Transverse colon (tissue), 4 donors: ENCODE measurements at regions not wholly inside any gene's neighbourhood (a gene's known extent, or its start where the extent isn't known, plus 50 kb on each side); places are given as distances from the start of the nearest gene placed in this dataset.

Source experiments
- DNase-seq: peaks from one replicate; pipeline ENCODE4 v3.0.0-alpha.2; 2019
- H3K27ac ChIP-seq, 4 donors: fragments of 200-600 bp; sonication (generic); 2 replicates each; pipeline ENCODE4 v1.5.1; 2016 to 2018; ENCODE audit warnings: inconsistent platforms in 4 of 4
- H3K27me3 ChIP-seq: fragments of 200-600 bp; sonication (generic); 2 replicates; pipeline ENCODE4 v1.5.1; 2017; ENCODE audit warnings: inconsistent platforms
- H3K36me3 ChIP-seq, 4 donors: fragments of 200-600 bp; sonication (generic); 2 replicates each; pipeline ENCODE4 v1.5.1; 2017 to 2019; ENCODE audit warnings: inconsistent platforms in 4 of 4
- H3K4me1 ChIP-seq, 4 donors: fragments of 200-600 bp; sonication (generic); 2 replicates each; pipeline ENCODE4 v1.5.1; 2017 to 2020; ENCODE audit warnings: inconsistent platforms in 4 of 4
- H3K4me3 ChIP-seq, 4 donors: fragments of 200-600 bp; sonication (generic); 1 replicate in 1 of 4; 2 replicates in 3 of 4; pipeline versions ENCODE4 v1.5.1 to v1.6.1; 2017 to 2019; ENCODE audit warnings: inconsistent platforms in 4 of 4
- H3K9me3 ChIP-seq, 2 donors: fragments of 200-600 bp; sonication (generic); 2 replicates each; pipeline ENCODE4 v1.5.1; 2017 to 2019; ENCODE audit warnings: inconsistent platforms in 2 of 2
- CTCF ChIP-seq, 5 experiments: fragments of 200-600 bp in 3 of 5; fragments of 450-650 bp in 2 of 5; sonication (generic) in 3 of 5; IDR thresholded peaks; 1 replicate in 2 of 5; 2 replicates in 3 of 5; pipeline ENCODE4 v1.5.1; 2016 to 2017; ENCODE audit warnings: antibody characterized with exemption in 5 of 5, inconsistent platforms in 3 of 5, mild to moderate bottlenecking in 2 of 5, moderate library complexity in 1 of 5
- EP300 ChIP-seq: sonication (generic); formaldehyde crosslinking; IDR thresholded peaks from one replicate; pipeline ENCODE4 v1.6.1; 2017; ENCODE audit warnings: antibody characterized with exemption, low read depth
- POLR2A ChIP-seq: fragments of 450-650 bp; IDR thresholded peaks from one replicate; pipeline ENCODE4 v1.6.1; 2016; ENCODE audit warnings: antibody characterized with exemption, mild to moderate bottlenecking, moderate library complexity
- POLR2AphosphoS5 ChIP-seq, 3 donors: sonication (generic); formaldehyde crosslinking; IDR thresholded peaks; one replicate each; pipeline ENCODE4 v1.6.1; 2016; ENCODE audit warnings: antibody characterized with exemption in 3 of 3
- WGBS, 2 donors: methylation state at CpG; one replicate each; pipeline ENCODE4 v1.1.5; 2018; ENCODE audit warnings: low coverage in 1 of 2; 5-methylcytosine and 5-hydroxymethylcytosine counted together
- in situ Hi-C, 4 donors: fragments of 200-750 bp; cut with MboI; loops; one replicate each; pipeline versions ENCODE4 v1.15.0 to v1.15.1; 2017; ENCODE audit warnings: low sequenced_read_pairs in 3 of 4, low pct_ligation_motif_present in 1 of 4, low pct_unique_long_range_greater_than_20kb in 1 of 4
- intact Hi-C: fragments of 100-400 bp; cut with DNase I; formaldehyde crosslinking; loops from one replicate; pipeline ENCODE4 v1.15.1; 2023; ENCODE audit warnings: low total_unique reads

DNA sequence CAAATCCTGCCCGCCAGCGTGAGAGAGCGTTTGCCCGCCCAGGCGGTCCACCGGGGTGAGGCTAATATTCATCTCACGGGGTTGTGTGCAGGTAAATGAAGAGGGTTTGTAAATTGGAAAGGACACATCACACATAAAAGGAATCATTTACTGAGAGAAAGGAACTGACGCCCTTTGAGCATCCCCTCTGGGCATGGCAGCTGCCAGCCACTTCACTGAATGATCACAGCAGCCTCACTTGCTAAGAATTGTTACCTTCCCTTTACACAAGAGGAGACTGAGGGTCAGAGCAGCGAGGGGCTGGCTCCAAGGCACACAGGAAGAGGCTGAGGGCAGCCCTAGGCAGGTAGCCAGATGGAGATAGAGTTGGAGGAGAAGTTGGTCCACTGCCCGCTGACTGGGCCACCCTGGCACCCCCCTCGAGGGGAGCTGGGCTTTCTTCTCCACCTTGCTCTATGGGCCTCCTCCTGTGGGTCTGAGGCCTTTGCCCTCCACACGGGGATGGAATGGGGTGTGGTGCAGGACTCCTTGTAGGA is 96.0 kb downstream of the FOXD2 start:
- WGBS, 2 donors: 41 to 44% methylated on average over 2 to 12 of the region's 12 CpGs
- no peak overlapping the region for H3K27ac ChIP-seq
- no peak for DNase-seq

GRCh38 chr1:47534436-47534835 is 96.6 kb downstream of the FOXD2 start:
- intact Hi-C loops (loop anchor here (5.0 kb wide), 1 partner anchor 173 kb away; no protein-coding TSS in a partner anchor), in situ Hi-C loops (loop anchor here in 2 of 4 donors (25.0 kb wide), 1 partner anchor 178 kb away; no protein-coding TSS in a partner anchor)
- no peak for DNase-seq
- 68 to 83% methylated on average over 1 to 4 of the region's 4 CpGs for WGBS, 2 donors
- no peaks in the 10 kb centered on the region for H3K27me3 ChIP-seq
- H3K9me3 ChIP-seq: peaks cover 0 to under 1% of the 10 kb centered on the region in 2 donors
- TF ChIP-seq POLR2A (no peak), CTCF (IDR thresholded peaks at IDR 0.05) (no peak), EP300 (no peak), POLR2AphosphoS5 (IDR thresholded peaks at IDR 0.05) (no peak)
- no peak overlapping the region for H3K4me3 ChIP-seq
- no peaks in the 10 kb centered on the region for H3K36me3 ChIP-seq
- H3K27ac ChIP-seq: no peak overlapping the region
- peaks cover 7 to 23% (median 14%) of the 10 kb centered on the region in 4 donors for H3K4me1 ChIP-seq

More for the DNA sequence above, 96.0 kb downstream of the FOXD2 start:
- H3K27me3 ChIP-seq: no peaks in the 10 kb centered on the region
- no peaks in the 10 kb centered on the region for H3K36me3 ChIP-seq
- in situ Hi-C loops (loop anchor here in 2 of 4 donors (25.0 kb wide), 1 partner anchor 178 kb away; no protein-coding TSS in a partner anchor), intact Hi-C loops (loop anchor here (5.0 kb wide), 1 partner anchor 173 kb away; no protein-coding TSS in a partner anchor)
- TF ChIP-seq POLR2AphosphoS5 (IDR thresholded peaks at IDR 0.05) (no peak), POLR2A (no peak), EP300 (no peak), CTCF (IDR thresholded peaks at IDR 0.05) (no peak)
- peak overlapping the region in 3 of 4 donors; percentile 30 to 45 (median 31) for H3K4me3 ChIP-seq
- H3K4me1 ChIP-seq: peaks cover 7 to 23% (median 14%) of the 10 kb centered on the region in 4 donors
- peaks cover 2 to 4% of the 10 kb centered on the region in 2 donors for H3K9me3 ChIP-seq

DNA sequence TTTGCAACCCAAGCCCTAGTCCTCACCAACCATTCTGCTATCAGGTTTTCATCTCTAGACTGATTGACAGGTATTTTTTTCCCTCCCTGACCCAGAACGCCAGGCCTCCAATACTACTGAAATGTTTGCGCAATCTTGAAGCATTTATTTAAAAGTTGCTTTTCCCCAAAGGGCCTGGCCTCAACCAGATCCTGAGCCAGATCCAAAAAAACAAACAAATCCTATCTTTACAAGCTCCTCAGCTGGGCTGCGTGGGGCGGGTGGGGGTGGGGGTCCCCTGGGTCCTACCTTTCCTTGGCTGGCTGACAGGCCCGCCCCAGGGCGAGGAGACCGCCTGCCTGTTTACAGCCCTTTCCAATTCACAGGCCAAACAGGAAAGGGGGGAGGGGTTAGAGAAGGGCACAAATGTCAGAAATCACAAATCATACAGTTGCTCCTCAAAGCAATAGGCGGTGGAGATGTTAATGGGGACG is 98.8 kb downstream of the FOXD2 start:
- in situ Hi-C loops: loop anchor here in 2 of 4 donors (25.0 kb wide), 1 partner anchor 176 kb away; no protein-coding TSS in a partner anchor
- TF ChIP-seq CTCF (IDR thresholded peaks at IDR 0.05) (no peak), POLR2AphosphoS5 (IDR thresholded peaks at IDR 0.05) (no peak), EP300 (no peak)
- Histone ChIP-seq H3K36me3 (no peaks in the 10 kb centered on the region), H3K27me3 (no peaks in the 10 kb centered on the region), H3K4me1 (peaks cover 7 to 23% (median 14%) of the 10 kb centered on the region in 4 donors), H3K4me3 (no peak overlapping the region), H3K27ac (no peak overlapping the region), H3K9me3 (no peaks in the 10 kb centered on the region)
- 29 to 43% methylated on average over 1 to 9 of the region's 9 CpGs for WGBS, 2 donors
- DNase-seq: peak; percentile 54
- intact Hi-C loops: no loop called here

DNA sequence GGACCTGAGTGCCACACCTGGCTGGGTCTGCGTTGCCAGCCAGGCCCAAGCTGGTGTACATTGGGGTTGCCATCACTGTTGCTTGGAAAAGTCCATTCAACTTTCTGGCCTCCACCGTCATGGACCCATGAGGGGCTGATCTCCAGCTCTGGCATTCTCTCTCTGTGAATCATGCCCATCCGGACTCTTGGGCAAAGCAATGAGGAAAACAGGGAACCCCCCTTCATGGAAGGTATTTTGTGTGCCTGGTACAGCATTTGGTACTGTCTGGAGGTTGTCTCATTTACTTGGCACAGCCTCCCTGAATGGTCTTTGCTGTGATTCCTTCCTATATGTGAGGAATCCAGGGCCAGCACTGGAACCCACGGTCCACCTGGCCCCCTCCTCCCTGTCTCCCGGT is 99.4 kb downstream of the FOXD2 start:
- in situ Hi-C loops: loop anchor here in 2 of 4 donors (25.0 kb wide), 1 partner anchor 175 kb away; no protein-coding TSS in a partner anchor
- 84 to 100% methylated on average over 1 to 5 of the region's 5 CpGs for WGBS, 2 donors
- Histone ChIP-seq H3K4me1 (peaks cover 7 to 23% (median 14%) of the 10 kb centered on the region in 4 donors), H3K4me3 (no peak overlapping the region), H3K36me3 (no peaks in the 10 kb centered on the region), H3K27me3 (no peaks in the 10 kb centered on the region), H3K9me3 (no peaks in the 10 kb centered on the region), H3K27ac (no peak overlapping the region)
- intact Hi-C loops: no loop called here
- DNase-seq: no peak
- TF ChIP-seq POLR2AphosphoS5 (IDR thresholded peaks at IDR 0.05) (no peak), CTCF (IDR thresholded peaks at IDR 0.05) (no peak), EP300 (no peak), POLR2A (no peak)
